H1 (cell line): ENCODE measurements at regions not wholly inside any gene's neighbourhood (a gene's known extent, or its start where the extent isn't known, plus 50 kb on each side); places are given as distances from the start of the nearest gene placed in this dataset.

Experiments used
- CBX8 ChIP-seq: fragments of 300-800, 300-1000 bp; sonication (generic); IDR thresholded peaks from 2 replicates; pipeline ENCODE4 v1.7.1; 2016; ENCODE audit warnings: low read depth, low read length, borderline replicate concordance
- CHD1 ChIP-seq: IDR thresholded peaks from 2 replicates; pipeline ENCODE4 v1.6.1; 2012; ENCODE audit warnings: low read depth, low read length, improper control_type of control experiment
- CHD2 ChIP-seq: IDR thresholded peaks from 2 replicates; pipeline ENCODE4 v1.6.1; 2012; ENCODE audit warnings: low read length, improper control_type of control experiment
- CREB1 ChIP-seq: IDR thresholded peaks from 2 replicates; pipeline ENCODE4 v1.6.1; 2012; ENCODE audit warnings: inconsistent platforms
- HDAC6 ChIP-seq: IDR thresholded peaks from one replicate; pipeline ENCODE4 v1.7.1; 2012; ENCODE audit warnings: low read depth, mild to moderate bottlenecking, inconsistent platforms, low read length, moderate library complexity
- RNF2 ChIP-seq: fragments of 200-900, 300-1000 bp; sonication (generic); IDR thresholded peaks from 2 replicates; pipeline ENCODE4 v1.7.1; 2016; ENCODE audit warnings: borderline replicate concordance, low read depth, mild to moderate bottlenecking, antibody characterized with exemption, low read length; ENCODE audit not compliant: poor library complexity, severe bottlenecking; ENCODE audit errors: missing control alignments

DNA sequence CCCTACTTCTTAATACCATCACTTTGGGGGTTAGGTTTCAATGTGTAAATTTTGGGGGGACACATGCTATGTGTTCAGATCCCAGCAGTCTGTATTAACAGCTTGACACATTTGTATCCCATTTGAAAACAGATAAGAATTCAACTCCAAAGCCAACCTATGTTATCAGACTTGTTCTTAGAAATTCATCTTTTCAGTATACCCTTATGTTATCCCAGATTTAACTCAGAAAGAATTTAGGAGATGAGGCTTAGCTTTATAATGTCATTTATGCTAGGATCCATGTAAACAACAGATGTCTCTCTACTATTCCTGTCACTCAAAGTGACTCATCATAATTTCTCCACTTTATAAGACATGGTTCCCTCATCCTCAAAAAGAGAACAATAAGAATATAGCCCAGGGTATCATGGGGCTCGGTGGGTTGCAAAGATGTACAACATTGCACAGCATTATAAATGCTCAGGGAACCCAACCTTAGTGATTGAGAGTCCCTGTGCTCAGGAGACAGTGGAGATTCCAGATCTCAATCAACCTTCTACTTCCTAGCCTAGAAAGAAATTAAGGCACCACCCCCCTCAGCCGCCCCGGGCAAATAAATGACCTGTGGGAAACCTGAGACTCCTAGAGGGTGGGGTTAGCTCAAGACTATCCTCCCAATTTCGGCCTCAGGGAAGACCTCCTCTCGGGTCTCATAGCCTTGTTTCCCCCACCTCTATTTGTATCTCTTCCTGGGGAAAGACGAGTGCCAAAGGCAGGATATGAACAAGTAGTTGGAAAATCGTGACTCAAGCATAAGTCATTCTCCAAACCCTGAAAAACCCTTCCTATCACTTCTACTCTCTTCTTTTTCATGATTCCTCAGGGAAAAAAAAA is 265.1 kb upstream of the CAMK1G start (continued):
- TF ChIP-seq HDAC6 (no peak), CHD2 (no peak), RNF2 (no peak), CREB1 (no peak), CBX8 (no peak), CHD1 (no peak)
